GM21515 (cell line): ENCODE measurements at regions not wholly inside any gene's neighbourhood (a gene's known extent, or its start where the extent isn't known, plus 50 kb on each side); places are given as distances from the start of the nearest gene placed in this dataset.

Source experiments
- ATAC-seq: cut with Tn5 transposase; IDR thresholded peaks from one replicate; pipeline ENCODE4 v1.9.1; 2021; ENCODE audit not compliant: unreplicated experiment

DNA sequence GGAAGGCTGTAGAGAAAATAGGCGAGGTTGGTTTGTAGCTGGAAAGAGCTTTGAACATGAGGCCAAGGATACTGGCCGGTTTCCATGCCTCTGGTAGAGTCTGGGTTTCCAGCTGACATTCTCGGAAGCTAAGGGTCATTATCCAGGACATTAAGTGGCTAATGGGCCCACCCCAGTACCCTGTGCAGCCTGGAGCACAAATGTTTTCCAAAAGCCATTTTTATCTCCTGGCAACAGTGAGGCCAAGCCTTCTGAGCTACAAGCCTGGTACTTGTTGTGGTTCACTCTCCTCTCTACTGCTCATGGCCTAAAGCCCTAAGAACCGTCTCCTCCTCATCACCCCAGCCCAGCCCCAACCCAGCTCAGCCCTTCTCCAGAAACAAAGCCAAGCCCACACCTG is 122.9 kb downstream of the DMRTA2 start:
- no peak for ATAC-seq

- ATAC-seq: no peak
These were observed 127.7 kb downstream of the DMRTA2 start for GRCh38 chr1:50295566-50295965.

DNA sequence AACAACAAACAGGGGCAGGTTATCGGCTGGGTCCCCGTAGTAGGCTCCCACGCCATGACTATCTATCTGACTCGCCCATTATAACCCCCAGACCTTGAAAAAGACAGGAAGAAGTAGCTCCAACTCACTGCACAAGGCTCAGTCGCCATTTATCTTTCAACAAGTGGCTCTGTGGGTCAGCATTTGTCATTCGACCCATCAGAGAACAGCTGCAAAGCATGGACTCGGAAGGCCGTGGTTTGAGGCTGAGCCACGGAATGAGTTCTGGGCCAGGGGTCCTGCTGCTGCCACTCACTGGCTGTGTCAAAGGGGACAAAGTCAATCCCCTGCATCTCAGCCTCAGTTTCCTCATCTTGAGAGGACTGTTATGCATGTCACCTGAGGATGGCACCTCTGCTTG is 131.0 kb downstream of the DMRTA2 start:
- no peak for ATAC-seq

DNA sequence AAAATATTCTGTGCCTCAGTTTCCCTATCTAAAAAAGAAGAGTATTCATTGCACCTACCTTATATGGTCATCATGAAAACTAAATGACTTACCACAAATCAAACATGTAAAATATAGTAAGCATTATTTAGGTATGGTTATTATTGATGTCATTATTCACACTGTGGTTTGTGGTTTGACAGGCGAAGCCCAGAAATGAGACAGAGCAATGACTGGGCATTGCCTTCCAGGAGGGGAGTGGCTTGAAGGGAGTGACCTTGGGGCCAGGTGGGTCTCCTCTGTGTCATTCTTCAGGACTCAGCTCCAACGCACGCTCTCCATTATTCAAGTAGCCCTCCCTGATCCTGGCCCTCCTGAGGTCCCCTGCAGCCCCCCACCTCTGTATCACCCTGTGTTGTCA is 133.7 kb downstream of the DMRTA2 start:
- ATAC-seq: no peak

DNA sequence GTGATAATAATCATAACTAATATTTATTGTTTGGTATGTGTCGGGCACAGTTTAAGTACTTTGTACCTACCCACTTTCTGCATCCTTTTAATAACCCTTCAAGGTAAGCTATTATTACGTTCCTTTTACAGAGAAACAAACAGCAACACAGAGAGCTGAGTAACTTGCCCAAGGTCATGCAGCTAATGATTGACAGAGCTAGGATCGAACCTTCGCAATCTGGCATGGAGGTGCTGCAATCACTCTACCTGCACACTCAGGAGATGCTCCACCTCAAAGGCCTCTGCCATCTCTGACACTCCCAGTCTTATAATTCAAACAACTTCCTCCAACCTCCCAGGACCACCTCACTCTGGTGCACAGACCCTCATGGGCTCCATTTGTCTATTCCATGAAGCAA is 137.2 kb downstream of the DMRTA2 start:
- ATAC-seq: no peak

GRCh38 chr1:50279622-50280330 is 143.5 kb downstream of the DMRTA2 start:
- no peak for ATAC-seq

DNA sequence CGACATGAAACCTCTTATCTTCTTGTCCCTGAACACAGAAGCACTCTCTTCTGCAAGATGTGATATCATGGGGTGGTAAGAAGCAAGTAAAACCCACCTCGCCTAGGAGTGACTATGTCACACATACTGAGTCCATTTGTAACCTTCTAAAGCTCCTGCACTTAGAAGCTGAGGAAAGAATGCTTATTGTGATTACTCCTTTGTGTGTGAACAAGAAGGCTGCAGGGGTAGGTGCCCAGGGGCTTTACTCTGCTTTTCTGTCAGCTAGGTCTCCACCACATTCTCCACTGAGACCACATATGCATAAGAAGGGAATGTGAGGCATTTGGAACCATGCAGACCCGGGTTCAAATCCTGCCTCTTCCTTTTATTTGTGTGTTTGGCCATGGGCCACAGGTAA is 144.3 kb downstream of the DMRTA2 start:
- ATAC-seq: no peak

DNA sequence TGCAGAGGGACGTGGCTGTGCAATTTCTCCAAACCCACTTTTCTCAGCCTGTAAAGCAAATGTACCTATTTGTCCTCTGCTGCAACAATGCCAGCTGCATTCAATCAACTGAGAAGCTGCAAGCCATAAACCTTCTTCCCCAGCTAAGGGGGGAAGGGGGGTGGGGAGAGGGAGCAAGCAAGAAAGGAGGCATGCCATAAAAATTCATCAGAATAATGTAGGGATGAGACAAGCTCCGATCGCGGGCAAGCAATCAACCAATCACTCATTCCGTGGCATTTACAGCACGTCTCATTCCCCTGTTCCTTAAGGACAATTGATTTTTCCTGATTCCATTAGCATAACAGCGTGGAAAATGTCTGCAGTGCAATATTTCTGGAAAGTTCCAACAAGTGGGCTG is 144.8 kb downstream of the DMRTA2 start:
- ATAC-seq: no peak

- ATAC-seq: no peak
These were observed 147.7 kb downstream of the DMRTA2 start for GRCh38 chr1:50275566-50275965.

- no peak for ATAC-seq
These were observed 150.3 kb downstream of the DMRTA2 start for GRCh38 chr1:50272912-50273311.

GRCh38 chr1:50271968-50272578 is 151.2 kb downstream of the DMRTA2 start:
- ATAC-seq: peak; percentile 59

DNA sequence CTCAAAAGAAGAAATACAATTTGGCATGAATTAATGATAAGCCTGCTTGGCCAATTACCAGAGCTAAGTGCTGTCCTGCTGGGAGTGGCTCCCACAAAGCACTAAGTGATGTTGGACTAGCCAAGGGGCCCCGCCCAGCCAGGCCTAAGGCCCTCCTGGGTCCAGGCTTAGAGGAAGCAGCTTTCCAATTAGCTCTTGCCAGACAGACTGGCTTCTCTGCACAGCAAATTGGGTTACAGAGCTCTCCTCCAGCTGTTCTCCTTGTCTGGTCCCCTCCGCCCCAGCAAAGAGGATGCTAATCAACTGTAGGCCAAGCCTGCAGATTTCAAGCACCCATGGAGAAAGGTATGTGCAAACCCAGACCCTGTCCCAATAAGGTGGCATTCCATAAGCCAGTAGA is 151.9 kb downstream of the DMRTA2 start:
- ATAC-seq: no peak

DNA sequence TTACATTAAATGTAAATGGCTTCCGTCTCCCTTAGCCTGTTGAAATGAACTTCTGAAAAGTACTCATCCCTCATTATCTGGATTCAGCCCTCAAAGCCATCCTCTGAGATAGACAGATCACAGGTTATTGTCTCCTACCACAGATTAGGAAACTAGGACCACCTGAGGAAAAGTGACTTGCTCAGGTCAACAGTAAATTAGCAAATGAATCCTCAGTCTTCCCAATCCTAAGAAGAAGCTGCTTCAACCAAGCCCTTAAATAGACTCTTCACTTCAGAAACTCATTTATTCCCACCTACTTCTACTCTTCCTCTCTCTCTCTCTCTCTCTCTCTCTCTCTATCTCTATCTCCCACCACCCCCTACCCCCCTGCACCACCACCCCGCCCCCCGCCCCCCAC is 152.3 kb downstream of the DMRTA2 start:
- ATAC-seq: no peak

- no peak for ATAC-seq
These were observed 155.2 kb downstream of the DMRTA2 start for GRCh38 chr1:50268049-50268448.

DNA sequence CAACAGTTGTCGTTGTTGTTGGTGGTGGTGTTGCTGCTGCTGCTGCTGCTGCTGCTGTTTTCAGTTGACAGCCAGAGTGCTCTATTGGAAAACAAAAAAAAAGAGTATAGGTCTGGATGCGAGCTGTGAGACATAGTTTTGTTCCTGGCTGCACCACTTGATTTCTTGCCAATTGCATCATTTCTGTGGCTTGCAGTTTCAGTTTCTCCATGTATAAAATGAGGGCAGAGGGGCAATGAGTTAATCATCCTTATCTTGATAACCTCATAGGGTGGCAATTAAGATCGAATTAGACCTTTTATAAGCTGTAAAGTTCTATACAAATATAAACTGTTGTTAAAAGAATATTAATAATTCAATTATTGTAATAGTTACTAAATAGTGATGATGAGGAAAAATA is 156.7 kb downstream of the DMRTA2 start:
- no peak for ATAC-seq

- ATAC-seq: no peak
These were observed 157.1 kb downstream of the ELAVL4 start for GRCh38 chr1:50265790-50266314.

GRCh38 chr1:50264590-50264989 is 155.9 kb downstream of the ELAVL4 start:
- ATAC-seq: no peak

DNA sequence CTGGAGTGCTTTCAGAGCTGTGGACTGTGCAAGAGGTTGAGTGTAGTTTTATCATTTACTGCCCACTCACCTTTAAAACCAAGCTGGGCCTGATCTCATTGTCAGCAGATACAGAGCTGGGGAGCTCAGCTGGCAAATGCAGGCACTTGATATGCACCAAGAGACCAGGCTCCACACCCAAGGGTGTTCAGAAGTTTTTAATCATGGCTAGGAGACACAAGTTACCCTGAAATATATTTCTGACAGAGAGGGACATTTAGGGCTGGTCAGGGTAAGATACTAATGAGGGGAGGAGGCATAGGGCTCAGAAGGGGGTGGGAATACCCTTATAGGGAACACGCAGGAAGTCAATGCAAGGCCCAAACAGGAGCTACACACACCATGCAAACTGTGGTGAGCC is 153.7 kb downstream of the ELAVL4 start:
- no peak for ATAC-seq

DNA sequence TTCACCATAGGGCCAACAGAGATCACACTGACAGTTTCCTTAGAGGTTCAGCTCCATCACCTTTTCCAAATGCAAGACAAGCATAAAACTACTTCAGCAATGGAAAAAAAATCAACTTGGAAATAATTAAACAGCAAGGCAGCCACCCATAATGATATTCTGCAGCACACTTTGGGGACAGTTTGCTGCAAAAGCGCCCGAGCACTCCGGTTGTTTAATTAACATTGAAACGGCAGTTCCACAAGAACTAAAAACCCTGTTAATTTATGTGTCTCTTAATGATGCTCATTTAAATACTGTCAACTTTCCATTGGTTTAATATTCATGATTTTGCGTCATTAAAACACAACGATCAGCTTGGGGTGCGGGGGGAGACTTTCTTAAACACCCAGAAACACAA is 153.2 kb downstream of the ELAVL4 start:
- ATAC-seq: no peak

- ATAC-seq: no peak
These were observed 149.4 kb downstream of the ELAVL4 start for GRCh38 chr1:50257940-50258685.

- no peak for ATAC-seq
These were observed 148.3 kb downstream of the ELAVL4 start for GRCh38 chr1:50257029-50257428.
